ENCODE measurements at regions not wholly inside any gene's neighbourhood (a gene's known extent, or its start where the extent isn't known, plus 50 kb on each side); places are given as distances from the start of the nearest gene placed in this dataset.

DNA sequence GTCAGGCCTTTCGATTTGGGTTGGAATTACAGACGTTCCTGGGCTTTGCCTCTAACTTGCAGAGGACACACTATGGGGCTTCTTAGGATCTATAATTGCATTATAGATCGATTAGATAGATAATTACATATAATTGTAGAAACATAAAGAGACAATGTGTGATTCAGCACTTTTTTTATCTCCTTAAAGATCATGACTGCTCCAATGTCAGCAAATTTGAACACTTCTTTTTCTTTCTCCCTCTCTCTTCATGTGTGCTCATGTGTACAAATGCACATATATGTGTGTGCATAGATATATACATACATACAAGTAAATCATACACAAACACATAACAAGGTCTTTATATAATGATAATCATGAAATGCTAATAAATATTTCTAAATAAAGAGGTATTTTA lies 1261.2 kb upstream of the SLC39A10 start:
- H3K27me3 ChIP-seq (replicated peaks; ENCODE audit: insufficient read depth, low read depth, low read length, poor library complexity), result no peaks in the 10 kb centered on the region
- no peaks in the 10 kb centered on the region for H3K4me1 ChIP-seq (ENCODE audit: insufficient read depth, low read length, poor library complexity, severe bottlenecking)
- ChIA-PET POLR2A (ENCODE audit: low non-redundant PET) (no interaction called here), CTCF (no interaction called here)
- no TSS peak for BruUV-seq (replicated peaks)
- no peaks in the 10 kb centered on the region for H3K9me3 ChIP-seq (ENCODE audit: low read depth, low read length, poor library complexity, severe bottlenecking)
- no peak for DNase-seq (ENCODE audit: low spot score)
- no peak for TF ChIP-seq EZH2 (IDR thresholded peaks at IDR 0.05; ENCODE audit: borderline replicate concordance, low read depth, low read length, poor library complexity, severe bottlenecking)
- TF ChIP-seq, protein P1, sequence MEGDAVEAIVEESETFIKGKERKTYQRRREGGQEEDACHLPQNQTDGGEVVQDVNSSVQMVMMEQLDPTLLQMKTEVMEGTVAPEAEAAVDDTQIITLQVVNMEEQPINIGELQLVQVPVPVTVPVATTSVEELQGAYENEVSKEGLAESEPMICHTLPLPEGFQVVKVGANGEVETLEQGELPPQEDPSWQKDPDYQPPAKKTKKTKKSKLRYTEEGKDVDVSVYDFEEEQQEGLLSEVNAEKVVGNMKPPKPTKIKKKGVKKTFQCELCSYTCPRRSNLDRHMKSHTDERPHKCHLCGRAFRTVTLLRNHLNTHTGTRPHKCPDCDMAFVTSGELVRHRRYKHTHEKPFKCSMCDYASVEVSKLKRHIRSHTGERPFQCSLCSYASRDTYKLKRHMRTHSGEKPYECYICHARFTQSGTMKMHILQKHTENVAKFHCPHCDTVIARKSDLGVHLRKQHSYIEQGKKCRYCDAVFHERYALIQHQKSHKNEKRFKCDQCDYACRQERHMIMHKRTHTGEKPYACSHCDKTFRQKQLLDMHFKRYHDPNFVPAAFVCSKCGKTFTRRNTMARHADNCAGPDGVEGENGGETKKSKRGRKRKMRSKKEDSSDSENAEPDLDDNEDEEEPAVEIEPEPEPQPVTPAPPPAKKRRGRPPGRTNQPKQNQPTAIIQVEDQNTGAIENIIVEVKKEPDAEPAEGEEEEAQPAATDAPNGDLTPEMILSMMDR (conservative IDR thresholded peaks at IDR 0.05; ENCODE audit: low read depth, low read length), result no peak
- intact Hi-C loops (cut with micrococcal nuclease; ENCODE audit: unreplicated experiment), result no loop called here
- no peaks in the 10 kb centered on the region for H3K36me3 ChIP-seq (ENCODE audit: insufficient read depth, low read length, poor library complexity, severe bottlenecking)
- no peak overlapping the region for H3K27ac ChIP-seq (ENCODE audit: low read depth, low read length, poor library complexity, severe bottlenecking)
- no peak overlapping the region for H3K4me3 ChIP-seq (ENCODE audit: low read depth, low read length, poor library complexity, severe bottlenecking)

- ChIA-PET POLR2A (ENCODE audit: low non-redundant PET) (no interaction called here), CTCF (no interaction called here)
- intact Hi-C loops (cut with micrococcal nuclease; ENCODE audit: unreplicated experiment), result no loop called here
- no peak for TF ChIP-seq EZH2 (IDR thresholded peaks at IDR 0.05; ENCODE audit: borderline replicate concordance, low read depth, low read length, poor library complexity, severe bottlenecking)
- TF ChIP-seq, protein P1 (conservative IDR thresholded peaks at IDR 0.05; ENCODE audit: low read depth, low read length), result no peak
- Histone ChIP-seq H3K36me3 (ENCODE audit: insufficient read depth, low read length, poor library complexity, severe bottlenecking) (no peaks in the 10 kb centered on the region), H3K9me3 (ENCODE audit: low read depth, low read length, poor library complexity, severe bottlenecking) (peaks cover 31% of the 10 kb centered on the region), H3K27me3 (replicated peaks; ENCODE audit: insufficient read depth, low read depth, low read length, poor library complexity) (no peaks in the 10 kb centered on the region), H3K27ac (ENCODE audit: low read depth, low read length, poor library complexity, severe bottlenecking) (no peak overlapping the region), H3K4me1 (ENCODE audit: insufficient read depth, low read length, poor library complexity, severe bottlenecking) (no peaks in the 10 kb centered on the region), H3K4me3 (ENCODE audit: low read depth, low read length, poor library complexity, severe bottlenecking) (no peak overlapping the region)
- no peak for DNase-seq (ENCODE audit: low spot score)
- no TSS peak for BruUV-seq (replicated peaks)
Observed at GRCh38 chr2:194385376-194385775, 1271.7 kb upstream of the SLC39A10 start.

GRCh38 chr2:194383401-194383800 lies 1273.6 kb upstream of the SLC39A10 start:
- no TSS peak for BruUV-seq (replicated peaks)
- Histone ChIP-seq H3K9me3 (ENCODE audit: low read depth, low read length, poor library complexity, severe bottlenecking) (peaks cover 29% of the 10 kb centered on the region), H3K4me3 (ENCODE audit: low read depth, low read length, poor library complexity, severe bottlenecking) (no peak overlapping the region), H3K36me3 (ENCODE audit: insufficient read depth, low read length, poor library complexity, severe bottlenecking) (no peaks in the 10 kb centered on the region), H3K27me3 (replicated peaks; ENCODE audit: insufficient read depth, low read depth, low read length, poor library complexity) (no peaks in the 10 kb centered on the region), H3K27ac (ENCODE audit: low read depth, low read length, poor library complexity, severe bottlenecking) (no peak overlapping the region), H3K4me1 (ENCODE audit: insufficient read depth, low read length, poor library complexity, severe bottlenecking) (no peaks in the 10 kb centered on the region)
- no peak for TF ChIP-seq EZH2 (IDR thresholded peaks at IDR 0.05; ENCODE audit: borderline replicate concordance, low read depth, low read length, poor library complexity, severe bottlenecking)
- TF ChIP-seq, protein P1 (conservative IDR thresholded peaks at IDR 0.05; ENCODE audit: low read depth, low read length), result no peak
- ChIA-PET CTCF (no interaction called here), POLR2A (ENCODE audit: low non-redundant PET) (no interaction called here)
- intact Hi-C loops (cut with micrococcal nuclease; ENCODE audit: unreplicated experiment), result no loop called here
- DNase-seq (ENCODE audit: low spot score), result peak; percentile 2
